Stimulated activated naive CD4-positive, alpha-beta T cell (primary cell): ENCODE measurements at regions not wholly inside any gene's neighbourhood (a gene's known extent, or its start where the extent isn't known, plus 50 kb on each side); places are given as distances from the start of the nearest gene placed in this dataset.

ENCODE experiments used
- DNase-seq, 6 experiments: peaks; one replicate each; lab custom pipeline; 2025; lab: John Stamatoyannopoulos, UW

GRCh38 chr7:53699215-53699837, 663.9 kb downstream of the POM121L12 start:
- DNase-seq, result no peak

DNA sequence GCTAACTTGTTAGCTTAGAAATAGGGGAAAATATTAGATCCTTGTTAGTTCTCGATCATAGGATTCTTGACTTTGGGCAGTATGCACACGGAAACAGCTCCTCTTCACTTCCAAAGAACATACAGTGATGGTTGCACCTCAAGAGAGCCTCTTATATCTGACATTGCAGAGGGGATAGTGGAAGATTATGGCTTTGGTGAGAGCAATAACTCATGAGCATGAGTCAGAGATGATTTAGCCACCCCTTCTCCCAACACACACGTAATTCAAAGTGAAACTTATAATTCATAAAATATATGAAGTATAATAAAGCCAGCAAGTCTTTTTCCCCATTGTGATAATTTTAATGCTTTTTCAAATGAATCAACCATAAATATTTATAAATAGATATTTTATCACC, 683.7 kb downstream of the POM121L12 start:
- no peak for DNase-seq

GRCh38 chr7:53740971-53741370, 705.5 kb downstream of the POM121L12 start:
- DNase-seq, result no peak

- no peak for DNase-seq
Measured at GRCh38 chr7:53743697-53744402, 708.4 kb downstream of the POM121L12 start.

DNA sequence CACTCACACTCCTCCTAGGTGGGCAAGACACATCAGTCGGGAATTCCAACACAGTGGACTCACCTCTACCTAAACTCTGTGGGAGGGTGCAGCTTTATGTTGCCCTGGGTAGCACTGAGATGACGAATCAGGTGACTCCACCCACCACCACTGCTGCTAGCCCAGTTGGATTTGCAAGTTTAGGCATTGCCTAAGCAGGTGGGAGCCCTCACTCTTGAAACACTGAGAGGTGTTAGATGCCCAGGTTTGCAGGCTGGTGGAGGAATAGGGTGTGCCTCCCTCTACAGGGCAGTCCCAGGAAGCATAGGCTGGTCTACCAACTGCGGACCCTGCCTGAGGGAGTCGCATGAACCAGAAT, 708.9 kb downstream of the POM121L12 start:
- DNase-seq, result no peak

DNA sequence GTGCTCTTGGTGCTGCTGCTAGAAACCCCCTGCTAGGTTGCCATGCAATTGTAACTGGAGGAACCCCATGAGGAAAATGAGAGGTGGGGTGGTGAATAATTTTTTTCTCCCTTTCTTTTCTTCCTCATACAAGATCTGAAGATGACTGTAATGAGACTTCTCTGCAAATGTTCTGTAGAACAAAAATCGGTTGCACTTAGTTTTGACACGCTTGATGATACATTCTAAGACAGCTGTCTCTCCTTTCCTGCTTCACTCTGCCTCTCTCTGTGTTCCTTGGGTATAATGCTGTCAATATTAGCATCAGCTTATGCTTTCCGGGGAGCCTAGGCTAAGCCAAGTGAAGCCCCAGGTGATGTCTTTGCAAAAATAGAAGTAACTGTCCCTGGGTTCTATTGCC, 721.5 kb downstream of the POM121L12 start:
- no peak for DNase-seq

GRCh38 chr7:53768186-53768585, 732.8 kb downstream of the POM121L12 start:
- no peak for DNase-seq

GRCh38 chr7:53771701-53772100, 736.3 kb downstream of the POM121L12 start:
- no peak for DNase-seq

GRCh38 chr7:53776323-53776722, 740.9 kb downstream of the POM121L12 start:
- DNase-seq, result no peak

- no peak for DNase-seq
Measured at GRCh38 chr7:53789741-53790140, 752.4 kb upstream of the VSTM2A start.

DNA sequence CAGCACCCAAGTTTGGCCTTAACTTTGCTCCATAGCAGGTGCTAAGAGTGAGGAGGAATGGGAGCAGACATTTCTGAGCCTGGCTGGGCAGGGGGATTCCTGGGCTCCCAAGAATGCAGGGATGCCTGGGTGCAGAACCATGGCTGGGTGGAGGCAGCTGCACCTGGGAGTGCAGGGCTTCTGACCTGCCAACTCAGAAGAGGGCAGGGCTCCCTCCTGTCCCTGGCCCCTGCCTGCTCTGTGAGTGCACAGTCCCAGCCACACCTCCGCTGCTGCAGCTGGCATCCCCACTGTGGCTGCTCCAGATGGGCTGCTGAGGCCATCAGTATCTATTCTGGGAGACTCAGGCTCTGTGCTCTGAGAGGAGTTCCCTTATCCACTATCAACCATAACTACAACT, 747.4 kb upstream of the VSTM2A start:
- DNase-seq, result no peak

GRCh38 chr7:53800746-53801145, 741.4 kb upstream of the VSTM2A start:
- DNase-seq, result no peak

- no peak for DNase-seq
Measured at GRCh38 chr7:53806119-53806518, 736.1 kb upstream of the VSTM2A start.

DNA sequence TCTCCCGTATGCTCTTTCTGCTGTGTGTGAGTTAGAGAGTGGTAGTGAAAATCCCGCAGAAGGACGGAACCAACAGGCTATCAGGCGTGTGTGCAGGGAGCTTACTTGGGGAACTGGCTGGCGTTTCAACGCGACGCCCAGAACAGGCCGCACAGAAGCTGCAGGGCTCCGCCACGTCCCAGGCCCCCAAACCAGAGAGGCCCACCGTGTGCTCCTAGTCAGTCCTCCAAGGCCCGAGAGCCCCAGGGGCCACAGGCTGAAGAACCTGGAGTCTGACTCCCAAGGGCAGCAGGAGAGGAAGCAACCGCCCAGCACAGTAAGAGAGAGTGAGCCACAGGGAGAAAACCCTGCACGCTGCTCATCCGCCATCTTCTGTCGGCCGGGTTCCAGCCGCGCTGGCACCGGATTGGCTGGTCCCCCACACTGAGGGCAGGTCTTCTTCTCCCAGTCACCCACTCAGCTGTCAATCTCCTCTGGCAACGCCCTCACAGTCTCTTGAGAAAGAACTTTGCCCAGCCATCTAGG, 730.6 kb upstream of the VSTM2A start:
- DNase-seq, result no peak

GRCh38 chr7:53812135-53812534, 730.0 kb upstream of the VSTM2A start:
- no peak for DNase-seq

DNA sequence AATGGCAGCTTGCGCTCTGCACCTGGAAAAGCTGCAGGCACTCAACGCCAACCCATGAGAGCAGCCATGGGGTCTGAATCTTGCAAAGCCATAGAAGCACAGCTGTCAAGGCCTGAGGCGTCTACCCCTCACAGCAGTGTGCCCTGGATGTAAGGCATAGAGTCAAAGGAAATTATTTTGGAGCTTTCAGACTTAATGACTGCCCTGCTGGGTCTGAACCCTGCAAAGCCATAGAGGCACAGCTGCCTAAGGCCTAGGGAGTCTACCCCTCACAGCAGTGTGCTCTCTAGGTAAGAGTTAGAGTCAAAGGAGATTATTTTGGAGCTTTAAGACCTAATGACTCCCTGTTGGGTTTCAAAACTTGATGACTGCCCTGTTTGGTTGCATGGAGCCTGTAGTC, 706.9 kb upstream of the VSTM2A start:
- DNase-seq, result no peak

DNA sequence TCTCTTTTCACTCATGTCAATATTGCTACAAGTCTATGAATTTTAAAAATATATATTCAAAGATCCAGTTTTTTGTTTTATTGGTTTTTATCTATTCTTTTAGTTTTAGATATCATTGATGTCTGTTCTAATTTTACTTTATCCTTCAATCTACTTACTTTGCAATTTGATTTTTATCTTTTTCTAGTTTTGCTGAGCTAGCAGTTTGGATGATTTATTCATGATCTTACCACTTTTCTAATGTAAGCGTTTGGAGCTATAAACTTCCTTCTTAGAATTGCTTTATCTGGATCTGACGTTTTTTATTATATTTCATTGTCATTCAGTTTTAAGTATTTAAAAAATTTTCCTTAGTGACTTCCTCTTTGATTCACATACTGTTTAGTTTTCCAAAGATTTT, 664.5 kb upstream of the VSTM2A start:
- DNase-seq, result no peak

DNA sequence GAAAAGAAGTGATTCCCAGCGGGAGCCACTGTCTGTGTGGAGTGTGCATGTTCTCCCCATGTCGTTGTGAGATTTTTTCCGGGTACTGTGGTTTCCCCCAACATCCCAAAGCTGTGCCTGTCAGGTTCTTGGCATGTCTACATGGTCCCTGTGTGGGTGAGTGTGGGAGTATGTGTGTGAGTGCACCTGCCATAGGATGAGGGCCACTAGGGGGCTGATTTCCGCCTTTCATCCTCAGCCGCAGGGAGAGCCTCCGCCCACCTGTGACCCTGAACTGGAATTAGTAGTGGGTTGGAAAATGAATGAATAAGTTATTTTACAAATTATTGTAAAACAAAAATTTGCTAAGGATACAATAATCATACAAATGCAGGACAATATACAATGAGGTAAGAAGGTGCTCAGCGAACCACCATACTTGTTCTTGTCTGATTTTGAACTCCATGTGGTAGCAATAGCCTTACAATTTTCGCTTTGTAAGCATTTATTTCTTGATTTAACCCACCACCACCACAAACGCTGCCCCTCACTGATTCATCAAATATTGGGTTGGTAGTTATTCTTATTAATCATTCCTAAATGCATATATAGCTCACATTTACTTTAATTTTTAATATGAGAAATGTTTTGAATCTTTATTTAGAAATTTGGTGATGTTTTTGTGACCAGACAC, 641.2 kb upstream of the VSTM2A start:
- DNase-seq, result no peak

DNA sequence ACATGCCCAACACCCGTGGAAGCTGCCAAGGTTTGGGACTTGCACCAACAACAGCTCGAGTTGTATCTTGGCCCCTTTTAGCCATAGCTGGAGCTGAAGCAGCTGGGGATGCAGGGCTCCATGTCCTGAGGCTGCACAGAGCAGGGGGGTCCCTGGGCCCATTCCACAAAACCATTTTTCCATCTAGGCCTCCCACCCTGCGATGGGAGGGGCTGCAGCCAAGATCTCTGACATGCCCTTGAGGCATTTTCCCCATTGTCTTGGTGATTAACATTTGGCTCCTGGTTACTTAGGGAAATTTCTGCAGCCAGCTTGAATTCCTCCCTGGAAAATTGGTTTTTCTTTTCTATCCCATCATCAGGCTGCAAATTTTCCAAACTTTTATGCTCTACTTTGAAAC, 637.8 kb upstream of the VSTM2A start:
- no peak for DNase-seq

- no peak for DNase-seq
Measured at GRCh38 chr7:53917637-53918036, 624.5 kb upstream of the VSTM2A start.

GRCh38 chr7:53920011-53920410, 622.2 kb upstream of the VSTM2A start:
- DNase-seq, result no peak

DNA sequence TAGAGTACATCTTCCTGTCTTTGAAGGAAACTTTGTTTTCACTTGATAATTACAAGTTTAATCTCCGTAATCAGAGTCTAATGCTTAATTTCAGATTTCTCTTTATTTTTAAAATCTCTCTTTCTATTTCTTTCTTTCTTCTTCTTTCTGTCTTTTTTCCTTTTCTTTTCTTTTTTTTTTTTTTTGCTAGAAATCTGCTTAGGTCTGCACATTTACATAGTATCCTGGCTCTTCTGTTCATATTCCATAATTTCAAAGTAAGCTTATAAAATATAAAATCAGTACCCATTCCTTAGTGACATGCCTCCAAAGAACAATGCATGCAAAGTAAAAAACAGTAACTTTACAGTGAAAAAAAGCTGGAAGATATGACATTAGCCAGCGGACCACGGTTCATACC, 601.7 kb upstream of the VSTM2A start:
- no peak for DNase-seq

- DNase-seq, result no peak
Measured at GRCh38 chr7:53947732-53948131, 594.4 kb upstream of the VSTM2A start.
